DOHH2 (cell line): ENCODE measurements at regions not wholly inside any gene's neighbourhood (a gene's known extent, or its start where the extent isn't known, plus 50 kb on each side); places are given as distances from the start of the nearest gene placed in this dataset.

ENCODE experiments used
- H3F3A ChIP-seq: fragments of 200-600 bp; sonication (generic), shearing (Covaris generic); 2 replicates; pipeline ENCODE4 v1.6.0; 2016; ENCODE audit warnings: antibody characterized with exemption, mild to moderate bottlenecking; ENCODE audit not compliant: control insufficient read depth, insufficient read depth
- H3K27ac ChIP-seq: fragments of 200-600 bp; sonication (generic); 2 replicates; pipeline ENCODE4 v1.5.1; 2014; ENCODE audit warnings: low read depth, mild to moderate bottlenecking, low read length, moderate library complexity
- H3K27me3 ChIP-seq: fragments of 200-600 bp; sonication (generic); 2 replicates; pipeline ENCODE4 v1.6.1; 2014; ENCODE audit warnings: mild to moderate bottlenecking, low read length, mixed read lengths; ENCODE audit not compliant: control insufficient read depth
- H3K36me3 ChIP-seq: fragments of 200-600 bp; sonication (generic); 2 replicates; pipeline ENCODE4 v1.6.1; 2014; ENCODE audit warnings: mild to moderate bottlenecking, low read length, moderate library complexity, mixed read lengths; ENCODE audit not compliant: control insufficient read depth
- H3K4me1 ChIP-seq: fragments of 200-600 bp; sonication (generic); 2 replicates; pipeline ENCODE4 v1.6.1; 2014; ENCODE audit warnings: mild to moderate bottlenecking, low read length, mixed read lengths; ENCODE audit not compliant: control insufficient read depth
- H3K4me2 ChIP-seq: fragments of 200-600 bp; sonication (generic); 2 replicates; pipeline ENCODE4 v1.6.0; 2014; ENCODE audit warnings: mild to moderate bottlenecking, low read length, moderate library complexity
- H3K4me3 ChIP-seq: fragments of 200-600 bp; sonication (generic); 2 replicates; pipeline ENCODE4 v1.5.1; 2014; ENCODE audit warnings: mild to moderate bottlenecking, low read length, mixed read lengths
- H3K79me2 ChIP-seq: fragments of 200-600 bp; sonication (generic); 2 replicates; pipeline ENCODE4 v1.6.1; 2014; ENCODE audit warnings: mild to moderate bottlenecking, low read length, mixed read lengths; ENCODE audit not compliant: control insufficient read depth
- H3K9me2 ChIP-seq: fragments of 200-600 bp; sonication (generic); replicated peaks from 2 replicates; pipeline ENCODE4 v1.6.1; 2014; ENCODE audit warnings: mild to moderate bottlenecking, low read length, mixed read lengths; ENCODE audit not compliant: control insufficient read depth
- H3K9me3 ChIP-seq: fragments of 200-600 bp; sonication (generic); 2 replicates; pipeline ENCODE4 v1.6.1; 2014; ENCODE audit warnings: antibody characterized with exemption, low read length, mixed read lengths; ENCODE audit not compliant: control insufficient read depth, insufficient read depth
- H4K20me1 ChIP-seq: fragments of 200-600 bp; sonication (generic); 2 replicates; pipeline ENCODE4 v1.6.0; 2014; ENCODE audit warnings: low read depth, mild to moderate bottlenecking, antibody characterized with exemption, low read length, moderate library complexity; ENCODE audit not compliant: control insufficient read depth, insufficient read depth
- EZH2phosphoT487 ChIP-seq: fragments of 200-600 bp; sonication (generic); IDR thresholded peaks from 2 replicates; pipeline ENCODE4 v1.6.1; 2017; ENCODE audit warnings: borderline replicate concordance, mild to moderate bottlenecking, antibody characterized with exemption, low read length, moderate library complexity, mixed read lengths
- TF ChIP-seq, protein P1 (sequence below): fragments of 200-600 bp; sonication (generic); IDR thresholded peaks from one replicate; pipeline ENCODE4 v1.5.1; 2014; ENCODE audit warnings: antibody characterized with exemption, mild to moderate bottlenecking, low read depth, low read length; ENCODE audit not compliant: poor library complexity, severe bottlenecking

- H3K4me2 ChIP-seq, result no peak overlapping the region
- no peaks in the 10 kb centered on the region for H3K36me3 ChIP-seq
- H3K27me3 ChIP-seq, result no peaks in the 10 kb centered on the region
- H3K4me1 ChIP-seq, result no peaks in the 10 kb centered on the region
- H3K9me3 ChIP-seq, result no peaks in the 10 kb centered on the region
- no peak for TF ChIP-seq EZH2phosphoT487
- TF ChIP-seq, protein P1, sequence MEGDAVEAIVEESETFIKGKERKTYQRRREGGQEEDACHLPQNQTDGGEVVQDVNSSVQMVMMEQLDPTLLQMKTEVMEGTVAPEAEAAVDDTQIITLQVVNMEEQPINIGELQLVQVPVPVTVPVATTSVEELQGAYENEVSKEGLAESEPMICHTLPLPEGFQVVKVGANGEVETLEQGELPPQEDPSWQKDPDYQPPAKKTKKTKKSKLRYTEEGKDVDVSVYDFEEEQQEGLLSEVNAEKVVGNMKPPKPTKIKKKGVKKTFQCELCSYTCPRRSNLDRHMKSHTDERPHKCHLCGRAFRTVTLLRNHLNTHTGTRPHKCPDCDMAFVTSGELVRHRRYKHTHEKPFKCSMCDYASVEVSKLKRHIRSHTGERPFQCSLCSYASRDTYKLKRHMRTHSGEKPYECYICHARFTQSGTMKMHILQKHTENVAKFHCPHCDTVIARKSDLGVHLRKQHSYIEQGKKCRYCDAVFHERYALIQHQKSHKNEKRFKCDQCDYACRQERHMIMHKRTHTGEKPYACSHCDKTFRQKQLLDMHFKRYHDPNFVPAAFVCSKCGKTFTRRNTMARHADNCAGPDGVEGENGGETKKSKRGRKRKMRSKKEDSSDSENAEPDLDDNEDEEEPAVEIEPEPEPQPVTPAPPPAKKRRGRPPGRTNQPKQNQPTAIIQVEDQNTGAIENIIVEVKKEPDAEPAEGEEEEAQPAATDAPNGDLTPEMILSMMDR, result no peak
- H3K9me2 ChIP-seq, result no peaks in the 10 kb centered on the region
- no peaks in the 10 kb centered on the region for H3K79me2 ChIP-seq
- H3F3A ChIP-seq, result no peaks in the 10 kb centered on the region
- H3K4me3 ChIP-seq, result no peak overlapping the region
- H4K20me1 ChIP-seq, result no peaks in the 10 kb centered on the region
- no peak overlapping the region for H3K27ac ChIP-seq
Measured at GRCh38 chr3:104447681-104448080, 919.0 kb upstream of the ALCAM start.

DNA sequence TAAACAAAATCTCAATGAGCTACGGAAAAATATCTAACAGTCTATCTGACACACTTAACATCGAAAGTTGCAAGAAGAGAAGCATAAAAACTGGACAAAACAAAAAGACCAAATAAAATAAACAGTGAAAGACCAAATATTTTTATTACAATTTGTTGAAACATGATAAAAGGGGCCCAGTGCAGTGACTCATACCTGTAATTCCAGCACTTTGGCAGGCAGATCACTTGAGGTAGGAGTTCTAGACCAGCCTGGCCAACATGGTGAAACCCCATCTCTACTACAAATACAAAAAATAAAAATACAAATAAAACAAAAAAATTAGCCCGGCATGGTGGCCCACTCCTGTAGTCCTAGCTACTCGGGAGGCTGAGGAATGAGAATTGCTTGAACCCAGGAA is 914.0 kb upstream of the ALCAM start:
- Histone ChIP-seq H3K79me2 (no peaks in the 10 kb centered on the region), H3K27me3 (no peaks in the 10 kb centered on the region), H3F3A (no peaks in the 10 kb centered on the region), H3K4me1 (no peaks in the 10 kb centered on the region), H3K9me2 (no peaks in the 10 kb centered on the region), H3K4me2 (no peak overlapping the region), H3K36me3 (no peaks in the 10 kb centered on the region), H3K4me3 (no peak overlapping the region), H4K20me1 (no peaks in the 10 kb centered on the region), H3K27ac (no peak overlapping the region), H3K9me3 (no peaks in the 10 kb centered on the region)
- TF ChIP-seq, protein P1, result no peak
- no peak for TF ChIP-seq EZH2phosphoT487

DNA sequence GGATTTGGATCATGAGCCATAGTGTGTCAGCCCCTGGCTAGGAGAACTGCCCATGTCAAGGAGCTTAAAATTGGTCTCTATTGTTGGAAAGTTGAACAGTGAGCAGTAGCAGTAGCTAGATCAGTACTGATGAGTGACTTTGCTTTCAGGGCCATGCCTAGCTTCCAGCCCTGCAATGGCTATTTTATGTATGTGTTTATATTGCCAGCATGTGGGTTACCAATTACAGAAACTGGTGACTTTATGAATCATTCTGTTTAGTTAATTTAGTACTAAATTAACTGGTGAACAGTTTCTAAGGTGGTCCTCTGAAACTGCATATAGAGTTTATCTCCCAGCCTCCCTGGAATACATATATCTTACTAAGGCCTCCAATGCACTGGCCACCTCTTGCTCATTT is 908.1 kb upstream of the ALCAM start:
- Histone ChIP-seq H3K27ac (no peak overlapping the region), H3K4me1 (no peaks in the 10 kb centered on the region), H3K4me2 (no peak overlapping the region), H3K79me2 (no peaks in the 10 kb centered on the region), H4K20me1 (no peaks in the 10 kb centered on the region), H3F3A (no peaks in the 10 kb centered on the region), H3K36me3 (no peaks in the 10 kb centered on the region), H3K27me3 (no peaks in the 10 kb centered on the region), H3K4me3 (no peak overlapping the region), H3K9me3 (no peaks in the 10 kb centered on the region), H3K9me2 (no peaks in the 10 kb centered on the region)
- no peak for TF ChIP-seq EZH2phosphoT487
- TF ChIP-seq, protein P1, result no peak
